Astrocyte of the hippocampus (primary cell): ENCODE measurements at regions not wholly inside any gene's neighbourhood (a gene's known extent, or its start where the extent isn't known, plus 50 kb on each side); places are given as distances from the start of the nearest gene placed in this dataset.

ENCODE experiments used
- DNase-seq: peaks from one replicate; pipeline ENCODE4 v3.0.0; 2011; ENCODE audit warnings: low read depth, low spot score

GRCh38 chr3:31371484-31372177 lies 161.1 kb upstream of the STT3B start:
- DNase-seq = peak; percentile 35

GRCh38 chr3:31373681-31374080 lies 159.0 kb upstream of the STT3B start:
- DNase-seq = no peak

- peak; percentile 82 for DNase-seq
These were observed 155.6 kb upstream of the STT3B start for GRCh38 chr3:31377045-31377642.

DNA sequence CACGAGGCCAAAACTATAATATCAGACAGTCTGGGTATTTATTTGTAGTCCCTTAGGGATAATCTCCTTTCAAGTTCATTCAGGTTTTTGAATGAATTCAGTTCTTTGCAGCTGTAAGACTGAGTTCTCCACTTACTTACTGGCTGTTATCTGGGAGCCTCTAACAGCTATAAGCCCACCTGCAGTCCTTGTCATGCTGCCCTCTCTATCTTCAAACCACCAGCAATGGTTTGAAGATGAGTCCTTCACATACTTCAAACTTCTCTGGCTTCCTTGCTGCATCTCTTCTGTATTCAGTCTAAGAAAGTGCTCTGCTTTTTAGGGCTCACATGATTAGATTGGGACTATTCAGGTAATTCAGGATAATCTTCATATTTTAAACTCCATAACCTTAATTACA lies 154.5 kb upstream of the STT3B start:
- no peak for DNase-seq

DNA sequence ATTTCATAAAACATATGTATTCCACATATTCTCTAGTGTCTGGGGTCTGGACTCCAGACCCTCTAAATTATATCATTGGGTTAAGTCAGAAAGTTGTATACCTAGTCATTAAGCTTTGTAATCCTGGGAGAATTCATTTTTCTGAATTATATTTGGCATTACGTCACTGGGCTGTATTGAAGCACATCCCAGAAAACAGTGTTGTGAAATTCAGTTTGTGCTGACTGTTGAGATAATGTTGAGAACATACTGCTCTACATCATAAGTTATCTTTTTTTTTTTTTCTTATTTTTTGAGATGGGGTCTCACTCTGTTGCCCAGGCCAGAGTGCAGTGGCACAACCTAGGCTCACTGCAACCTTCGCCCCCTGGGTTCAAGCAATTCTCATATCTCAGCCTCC lies 153.1 kb upstream of the STT3B start:
- DNase-seq = no peak

- DNase-seq = no peak
These were observed 149.9 kb upstream of the STT3B start for GRCh38 chr3:31382856-31383255.

- no peak for DNase-seq
These were observed 148.6 kb upstream of the STT3B start for GRCh38 chr3:31384117-31384516.

- DNase-seq = no peak
These were observed 142.8 kb upstream of the STT3B start for GRCh38 chr3:31389939-31390338.

GRCh38 chr3:31390466-31390865 lies 142.3 kb upstream of the STT3B start:
- DNase-seq = no peak

- no peak for DNase-seq
These were observed 141.6 kb upstream of the STT3B start for GRCh38 chr3:31391150-31391549.

GRCh38 chr3:31392568-31392967 lies 140.2 kb upstream of the STT3B start:
- DNase-seq = no peak

GRCh38 chr3:31399271-31399670 lies 133.5 kb upstream of the STT3B start:
- no peak for DNase-seq

DNA sequence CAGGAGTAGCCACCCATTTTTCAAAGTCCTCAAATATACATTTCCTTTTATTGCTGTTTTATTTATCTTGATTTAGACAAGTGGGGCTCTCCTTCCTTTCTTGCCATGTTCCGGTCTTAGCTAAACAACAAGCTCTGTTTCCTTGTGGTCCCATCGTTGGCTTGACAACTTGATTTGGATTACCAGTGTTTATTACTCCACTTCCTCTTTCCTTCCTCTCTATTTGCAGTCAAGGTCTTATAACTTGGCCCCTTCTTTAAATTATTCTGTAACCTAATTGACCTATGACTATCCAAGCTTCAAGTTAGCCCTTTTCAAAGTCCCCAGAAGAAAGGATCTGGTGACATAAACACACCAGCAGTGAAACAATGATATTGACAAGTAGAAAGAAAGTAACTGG lies 130.6 kb upstream of the STT3B start:
- DNase-seq = no peak

GRCh38 chr3:31403197-31403596 lies 129.5 kb upstream of the STT3B start:
- DNase-seq = no peak

- DNase-seq = peak; percentile 16
These were observed 127.9 kb upstream of the STT3B start for GRCh38 chr3:31404871-31405270.

- DNase-seq = peak; percentile 71
These were observed 127.2 kb upstream of the STT3B start for GRCh38 chr3:31405515-31405914.

DNA sequence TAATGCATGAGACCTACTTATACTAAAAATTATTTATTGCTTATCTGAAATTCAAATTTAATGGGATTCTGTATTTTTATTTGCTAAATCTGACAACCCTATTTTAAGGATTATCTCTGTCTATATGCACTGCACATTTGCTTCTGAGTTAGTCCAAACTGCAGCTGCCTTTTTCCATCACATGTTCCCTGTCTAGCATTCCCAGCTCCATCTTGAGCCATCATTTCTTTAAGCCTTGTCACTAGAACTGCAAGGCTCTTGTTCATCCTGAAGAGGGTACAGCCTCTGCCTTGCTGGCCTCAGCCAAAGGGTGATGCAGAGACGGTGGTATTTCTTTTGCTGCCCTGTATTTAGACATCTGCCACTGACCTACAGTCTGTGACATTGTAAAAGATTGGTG lies 125.8 kb upstream of the STT3B start:
- peak; percentile 6 for DNase-seq

- peak; percentile 78 for DNase-seq
These were observed 125.1 kb upstream of the STT3B start for GRCh38 chr3:31407665-31408064.

- no peak for DNase-seq
These were observed 124.0 kb upstream of the STT3B start for GRCh38 chr3:31408720-31409119.

- DNase-seq = no peak
These were observed 123.3 kb upstream of the STT3B start for GRCh38 chr3:31409389-31409788.

GRCh38 chr3:31409866-31410265 lies 122.9 kb upstream of the STT3B start:
- no peak for DNase-seq

GRCh38 chr3:31410411-31410810 lies 122.3 kb upstream of the STT3B start:
- DNase-seq = no peak

- peak; percentile 31 for DNase-seq
These were observed 119.9 kb upstream of the STT3B start for GRCh38 chr3:31412832-31413231.

DNA sequence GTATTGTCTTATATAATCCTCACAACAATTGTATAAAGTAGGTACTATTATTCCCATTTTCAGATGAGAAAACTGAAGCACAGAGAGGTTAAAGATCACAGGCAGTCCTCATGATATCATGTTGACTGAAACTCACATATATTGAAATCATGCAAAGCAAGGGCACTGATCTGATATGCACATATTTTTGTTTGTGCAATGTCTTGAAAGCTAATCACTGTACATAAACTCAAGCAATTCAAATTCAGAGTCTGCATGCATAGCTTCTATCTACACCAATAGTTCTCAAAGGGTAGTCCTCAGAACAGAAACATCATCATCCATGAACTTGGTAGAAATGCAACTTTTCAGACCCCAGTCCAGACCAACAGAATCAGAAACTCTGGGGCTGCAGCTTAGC lies 119.2 kb upstream of the STT3B start:
- no peak for DNase-seq
